ENCODE measurements at regions not wholly inside any gene's neighbourhood (a gene's known extent, or its start where the extent isn't known, plus 50 kb on each side); places are given as distances from the start of the nearest gene placed in this dataset.

DNA sequence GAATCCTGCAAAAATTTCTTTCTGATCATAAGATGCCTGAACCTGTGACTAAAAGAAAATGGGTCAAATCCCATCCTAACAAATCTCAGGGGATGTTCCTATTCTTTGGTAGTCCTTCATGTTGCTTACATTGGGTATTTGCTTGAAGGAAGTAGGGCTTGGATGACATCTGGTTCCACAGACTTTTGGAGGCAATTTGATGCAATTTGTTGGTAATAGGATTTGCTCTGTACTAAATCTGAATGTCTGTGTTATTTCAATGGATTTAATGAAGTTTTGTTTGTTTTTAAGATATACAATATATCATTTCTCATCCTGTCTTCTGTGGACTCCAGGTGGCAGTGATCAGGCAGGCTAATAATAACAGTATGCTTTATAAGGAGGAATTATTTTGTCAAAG lies 457.9 kb downstream of the ZSWIM6 start:
- TF ChIP-seq, protein P1, sequence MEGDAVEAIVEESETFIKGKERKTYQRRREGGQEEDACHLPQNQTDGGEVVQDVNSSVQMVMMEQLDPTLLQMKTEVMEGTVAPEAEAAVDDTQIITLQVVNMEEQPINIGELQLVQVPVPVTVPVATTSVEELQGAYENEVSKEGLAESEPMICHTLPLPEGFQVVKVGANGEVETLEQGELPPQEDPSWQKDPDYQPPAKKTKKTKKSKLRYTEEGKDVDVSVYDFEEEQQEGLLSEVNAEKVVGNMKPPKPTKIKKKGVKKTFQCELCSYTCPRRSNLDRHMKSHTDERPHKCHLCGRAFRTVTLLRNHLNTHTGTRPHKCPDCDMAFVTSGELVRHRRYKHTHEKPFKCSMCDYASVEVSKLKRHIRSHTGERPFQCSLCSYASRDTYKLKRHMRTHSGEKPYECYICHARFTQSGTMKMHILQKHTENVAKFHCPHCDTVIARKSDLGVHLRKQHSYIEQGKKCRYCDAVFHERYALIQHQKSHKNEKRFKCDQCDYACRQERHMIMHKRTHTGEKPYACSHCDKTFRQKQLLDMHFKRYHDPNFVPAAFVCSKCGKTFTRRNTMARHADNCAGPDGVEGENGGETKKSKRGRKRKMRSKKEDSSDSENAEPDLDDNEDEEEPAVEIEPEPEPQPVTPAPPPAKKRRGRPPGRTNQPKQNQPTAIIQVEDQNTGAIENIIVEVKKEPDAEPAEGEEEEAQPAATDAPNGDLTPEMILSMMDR (IDR thresholded peaks at IDR 0.05), result no peak
- no peak for TF ChIP-seq POLR2AphosphoS5 (IDR thresholded peaks at IDR 0.05; ENCODE audit: insufficient read depth in 1 of 2, low read depth in 1 of 2)

All from vagina (tissue), 2 donors.